Midbrain (tissue), 1 donor: ENCODE measurements at regions not wholly inside any gene's neighbourhood (a gene's known extent, or its start where the extent isn't known, plus 50 kb on each side); places are given as distances from the start of the nearest gene placed in this dataset.
A peak's percentile ranks its signal among the peaks of the same experiment; 100 is the strongest.

ENCODE experiments used
- DNase-seq: peaks from one replicate; lab custom pipeline; 2025; lab: John Stamatoyannopoulos, UW

GRCh38 chr2:188051706-188052105, 240.0 kb upstream of the GULP1 start:
- no peak for DNase-seq

GRCh38 chr2:188065386-188065785, 226.3 kb upstream of the GULP1 start:
- DNase-seq, result no peak

- no peak for DNase-seq
These were observed 223.6 kb upstream of the GULP1 start for GRCh38 chr2:188068093-188068492.

GRCh38 chr2:188076149-188077056, 215.3 kb upstream of the GULP1 start:
- DNase-seq, result no peak

GRCh38 chr2:188077757-188078156, 213.9 kb upstream of the GULP1 start:
- no peak for DNase-seq

- DNase-seq, result no peak
These were observed 213.1 kb upstream of the GULP1 start for GRCh38 chr2:188078534-188078933.

- DNase-seq, result no peak
These were observed 212.5 kb upstream of the GULP1 start for GRCh38 chr2:188079196-188079595.

GRCh38 chr2:188085421-188085820, 206.3 kb upstream of the GULP1 start:
- DNase-seq, result peak; percentile 75

- no peak for DNase-seq
These were observed 201.8 kb upstream of the GULP1 start for GRCh38 chr2:188089901-188090300.

- DNase-seq, result no peak
These were observed 200.5 kb upstream of the GULP1 start for GRCh38 chr2:188091220-188091619.

GRCh38 chr2:188092734-188093133, 198.9 kb upstream of the GULP1 start:
- DNase-seq, result no peak

GRCh38 chr2:188096910-188097309, 194.8 kb upstream of the GULP1 start:
- DNase-seq, result no peak

- DNase-seq, result no peak
These were observed 188.8 kb upstream of the GULP1 start for GRCh38 chr2:188102881-188103280.

- DNase-seq, result no peak
These were observed 177.7 kb upstream of the GULP1 start for GRCh38 chr2:188114014-188114413.

- DNase-seq, result no peak
These were observed 174.0 kb upstream of the GULP1 start for GRCh38 chr2:188117706-188118105.

GRCh38 chr2:188118431-188118830, 173.2 kb upstream of the GULP1 start:
- no peak for DNase-seq

- DNase-seq, result no peak
These were observed 172.4 kb upstream of the GULP1 start for GRCh38 chr2:188119112-188119838.

GRCh38 chr2:188122985-188123384, 168.7 kb upstream of the GULP1 start:
- no peak for DNase-seq

- DNase-seq, result no peak
These were observed 162.0 kb upstream of the GULP1 start for GRCh38 chr2:188129677-188130076.

- DNase-seq, result no peak
These were observed 161.4 kb upstream of the GULP1 start for GRCh38 chr2:188130317-188130716.

- DNase-seq, result no peak
These were observed 160.4 kb upstream of the GULP1 start for GRCh38 chr2:188131281-188131680.

GRCh38 chr2:188132385-188132784, 159.3 kb upstream of the GULP1 start:
- DNase-seq, result peak; percentile 49

GRCh38 chr2:188134241-188134640, 157.4 kb upstream of the GULP1 start:
- DNase-seq, result no peak
